Common myeloid progenitor, CD34-positive (primary cell): ENCODE measurements at regions not wholly inside any gene's neighbourhood (a gene's known extent, or its start where the extent isn't known, plus 50 kb on each side); places are given as distances from the start of the nearest gene placed in this dataset.

Experiments
- CTCF ChIA-PET: fragments of 350-600 bp; sonication (Branson Sonifier 250); formaldehyde crosslinking; loops from one replicate; lab custom pipeline; 2021; ENCODE audit warnings: antibody characterized with exemption; lab: Charles Lee
- POLR2A ChIA-PET: fragments of 350-600 bp; sonication (Branson Sonifier 250); formaldehyde crosslinking; loops from one replicate; lab custom pipeline; 2021; ENCODE audit warnings: antibody characterized with exemption; lab: Charles Lee
- DNase-seq, 3 donors: peaks; one replicate each; pipeline versions ENCODE4 v3.0.0 to v3.0.0-alpha.2; 2013
- H3K27ac ChIP-seq, 2 experiments: 1 replicate in 1 of 2; 2 replicates in 1 of 2; pipeline ENCODE4 v1.7.0; 2013; ENCODE audit warnings: inconsistent platforms in 2 of 2, low read length in 2 of 2, mild to moderate bottlenecking in 2 of 2, low read depth in 1 of 2, moderate library complexity in 1 of 2; ENCODE audit not compliant: severe bottlenecking in 2 of 2, insufficient read depth in 1 of 2, poor library complexity in 1 of 2
- H3K27me3 ChIP-seq, 5 experiments: replicated peaks in 2 of 5; 1 replicate in 3 of 5; 2 replicates in 2 of 5; pipeline versions ENCODE4 v1.6.1 to v1.7.0; 2013; ENCODE audit warnings: low read length in 4 of 5, mild to moderate bottlenecking in 2 of 5, moderate library complexity in 2 of 5, inconsistent platforms in 1 of 5; ENCODE audit not compliant: insufficient read depth in 5 of 5, control insufficient read depth in 4 of 5
- H3K36me3 ChIP-seq, 4 experiments: 1 replicate in 2 of 4; 2 replicates in 2 of 4; pipeline versions ENCODE4 v1.6.1 to v1.7.0; 2013; ENCODE audit warnings: low read length in 3 of 4, control low read depth in 1 of 4, mild to moderate bottlenecking in 1 of 4; ENCODE audit not compliant: control insufficient read depth in 4 of 4, insufficient read depth in 4 of 4
- H3K4me1 ChIP-seq, 4 experiments: 1 replicate in 3 of 4; 2 replicates in 1 of 4; pipeline versions ENCODE4 v1.6.1 to v1.7.1; 2013; ENCODE audit warnings: low read length in 3 of 4, mild to moderate bottlenecking in 3 of 4, control low read depth in 1 of 4, inconsistent platforms in 1 of 4, moderate library complexity in 1 of 4; ENCODE audit not compliant: control insufficient read depth in 4 of 4, insufficient read depth in 4 of 4; ENCODE audit errors: control extremely low read depth in 1 of 4
- H3K4me3 ChIP-seq, 7 experiments: 1 replicate in 4 of 7; 2 replicates in 3 of 7; pipeline versions ENCODE4 v1.5.1 to v1.7.0; 2013; ENCODE audit warnings: mild to moderate bottlenecking in 7 of 7, low read length in 6 of 7, moderate library complexity in 6 of 7, inconsistent platforms in 2 of 7, low read depth in 2 of 7, control low read depth in 1 of 7; ENCODE audit not compliant: insufficient read depth in 4 of 7, control insufficient read depth in 1 of 7; ENCODE audit errors: extremely low read depth in 1 of 7
- H3K9me3 ChIP-seq, 5 experiments: 1 replicate in 4 of 5; 2 replicates in 1 of 5; pipeline versions ENCODE4 v1.6.1 to v1.7.1; 2013; ENCODE audit warnings: low read length in 4 of 5, mild to moderate bottlenecking in 2 of 5, inconsistent platforms in 1 of 5, low read depth in 1 of 5, moderate library complexity in 1 of 5; ENCODE audit not compliant: control insufficient read depth in 4 of 5, insufficient read depth in 2 of 5; ENCODE audit errors: control extremely low read depth in 1 of 5
- WGBS: methylation state at CpG from one replicate; pipeline ENCODE4 v1.1.5; 2013; ENCODE audit not compliant: insufficient coverage; 5-methylcytosine and 5-hydroxymethylcytosine counted together

- ChIA-PET POLR2A (no interaction called here), CTCF (interaction anchor here (1.0 kb wide), 1 partner anchor 17 kb away, joined by 4 read pairs; no protein-coding TSS in a partner anchor)
- no peaks in the 10 kb centered on the region for H3K36me3 ChIP-seq
- H3K9me3 ChIP-seq = peaks cover 0 to 6% (median 0%) of the 10 kb centered on the region in 5 experiments
- no peak overlapping the region for H3K27ac ChIP-seq
- DNase-seq = no peak
- H3K27me3 ChIP-seq = no peaks in the 10 kb centered on the region
- no peaks in the 10 kb centered on the region for H3K4me1 ChIP-seq
- H3K4me3 ChIP-seq = no peak overlapping the region
These were observed 380.8 kb upstream of the CD180 start for GRCh38 chr5:67577424-67577823.

- no peak overlapping the region for H3K27ac ChIP-seq
- no peak overlapping the region for H3K4me3 ChIP-seq
- POLR2A ChIA-PET = no interaction called here
- H3K9me3 ChIP-seq = peaks cover 0 to 6% (median 0%) of the 10 kb centered on the region in 5 experiments
- CTCF ChIA-PET = no interaction called here
- WGBS = 100% methylated on average over 2 of the region's 2 CpGs
- H3K4me1 ChIP-seq = no peaks in the 10 kb centered on the region
- H3K36me3 ChIP-seq = no peaks in the 10 kb centered on the region
- no peaks in the 10 kb centered on the region for H3K27me3 ChIP-seq
- DNase-seq = no peak
These were observed 379.5 kb upstream of the CD180 start for GRCh38 chr5:67576112-67576511.

- DNase-seq = no peak
- H3K9me3 ChIP-seq = peaks cover 0 to 6% (median 0%) of the 10 kb centered on the region in 5 experiments
- H3K27me3 ChIP-seq = no peaks in the 10 kb centered on the region
- H3K4me3 ChIP-seq = no peak overlapping the region
- ChIA-PET CTCF (interaction anchor here (1.3 kb wide), 1 partner anchor 44 kb away, joined by 4 read pairs; no protein-coding TSS in a partner anchor), POLR2A (no interaction called here)
- no peaks in the 10 kb centered on the region for H3K4me1 ChIP-seq
- WGBS = no CpG with 5 or more reads among the region's 1 CpG
- H3K27ac ChIP-seq = no peak overlapping the region
- H3K36me3 ChIP-seq = no peaks in the 10 kb centered on the region
These were observed 378.5 kb upstream of the CD180 start for GRCh38 chr5:67575087-67575486.

- no peak for DNase-seq
- no CpG with 5 or more reads among the region's 1 CpG for WGBS
These were observed 364.7 kb upstream of the CD180 start for GRCh38 chr5:67561151-67561932.

GRCh38 chr5:67552773-67553172 is 356.2 kb upstream of the CD180 start:
- no peak for DNase-seq
- no CpG with 5 or more reads among the region's 1 CpG for WGBS
- no peak overlapping the region for H3K4me3 ChIP-seq
- no peaks in the 10 kb centered on the region for H3K36me3 ChIP-seq
- CTCF ChIA-PET = no interaction called here
- no peaks in the 10 kb centered on the region for H3K27me3 ChIP-seq
- no peaks in the 10 kb centered on the region for H3K9me3 ChIP-seq
- H3K27ac ChIP-seq = no peak overlapping the region
- POLR2A ChIA-PET = no interaction called here
- peaks cover 0 to 2% (median under 1%) of the 10 kb centered on the region in 4 experiments for H3K4me1 ChIP-seq

More at GRCh38 chr5:67561151-67561932, 364.7 kb upstream of the CD180 start:
- POLR2A ChIA-PET = no interaction called here
- CTCF ChIA-PET = no interaction called here
- H3K27ac ChIP-seq = no peak overlapping the region
- H3K36me3 ChIP-seq = no peaks in the 10 kb centered on the region
- no peak overlapping the region for H3K4me3 ChIP-seq
- no peaks in the 10 kb centered on the region for H3K4me1 ChIP-seq
- no peaks in the 10 kb centered on the region for H3K27me3 ChIP-seq
- peaks cover 0 to 7% (median 1%) of the 10 kb centered on the region in 5 experiments for H3K9me3 ChIP-seq

GRCh38 chr5:67549947-67550346 is 353.3 kb upstream of the CD180 start:
- H3K27ac ChIP-seq = no peak overlapping the region
- peaks cover 0 to 2% (median under 1%) of the 10 kb centered on the region in 4 experiments for H3K4me1 ChIP-seq
- no peaks in the 10 kb centered on the region for H3K27me3 ChIP-seq
- WGBS = 96% methylated on average over 3 of the region's 4 CpGs
- DNase-seq = no peak
- H3K9me3 ChIP-seq = peaks cover 0 to 3% (median 0%) of the 10 kb centered on the region in 5 experiments
- H3K36me3 ChIP-seq = no peaks in the 10 kb centered on the region
- POLR2A ChIA-PET = no interaction called here
- no peak overlapping the region for H3K4me3 ChIP-seq
- CTCF ChIA-PET = no interaction called here

- ChIA-PET POLR2A (no interaction called here), CTCF (no interaction called here)
- H3K36me3 ChIP-seq = no peaks in the 10 kb centered on the region
- no peak overlapping the region for H3K27ac ChIP-seq
- whole genome bisulfite sequencing = 94% methylated on average over 3 of the region's 3 CpGs
- H3K4me1 ChIP-seq = peaks cover 0 to 2% (median under 1%) of the 10 kb centered on the region in 4 experiments
- H3K9me3 ChIP-seq = peaks cover 0 to 4% (median 0%) of the 10 kb centered on the region in 5 experiments
- no peak for DNase-seq
- H3K27me3 ChIP-seq = no peaks in the 10 kb centered on the region
- H3K4me3 ChIP-seq = no peak overlapping the region
These were observed 352.7 kb upstream of the CD180 start for GRCh38 chr5:67549296-67549618.
